ENCODE measurements at regions not wholly inside any gene's neighbourhood (a gene's known extent, or its start where the extent isn't known, plus 50 kb on each side); places are given as distances from the start of the nearest gene placed in this dataset.

- no peak for TF ChIP-seq ZNF746 (CRISPR knock-in tag; IDR thresholded peaks at IDR 0.05)
- TF ChIP-seq SYNCRIP (IDR thresholded peaks at IDR 0.05; ENCODE audit: insufficient read depth, low read depth, low read length), result no peak
- TF ChIP-seq BCL6 (CRISPR knock-in tag; IDR thresholded peaks at IDR 0.05), result no peak
- TF ChIP-seq ZNF768 (CRISPR knock-in tag; IDR thresholded peaks at IDR 0.05), result no peak
- no peak for TF ChIP-seq ZNF777 (CRISPR knock-in tag; IDR thresholded peaks at IDR 0.05)
These were observed 57.1 kb upstream of the USP38 start (continued) for GRCh38 chr4:143127621-143128020.

- DNase-seq (ENCODE audit: low spot score) (no peak), FAIRE-seq (no peak), ATAC-seq (no peak)
- Histone ChIP-seq H3K27me3 (ENCODE audit: control insufficient read depth in 1 of 2, insufficient read depth in 2 of 2, low read length in 2 of 2) (no peaks in the 10 kb centered on the region), H3K36me3 (replicated peaks in 1 of 2; ENCODE audit: control insufficient read depth in 1 of 2, insufficient read depth in 2 of 2, low read length in 2 of 2) (no peaks in the 10 kb centered on the region), H3K79me2 (ENCODE audit: insufficient read depth, low read length) (no peaks in the 10 kb centered on the region), H3K9me3 (ENCODE audit: low read length) (no peaks in the 10 kb centered on the region), H3K9ac (ENCODE audit: insufficient read depth, low read depth, low read length) (no peak overlapping the region), H4K20me1 (ENCODE audit: insufficient read depth, low read length) (no peaks in the 10 kb centered on the region), H2AFZ (ENCODE audit: low read length) (no peak overlapping the region), H3K4me3 (replicated peaks in 1 of 3; ENCODE audit: insufficient read depth in 1 of 3, low read depth in 2 of 3, low read length in 3 of 3) (no peak overlapping the region), H3K27ac (ENCODE audit: extremely low read length, insufficient read depth, low read length) (no peak overlapping the region), H3K4me2 (ENCODE audit: low read depth, low read length) (no peak overlapping the region), H3K4me1 (ENCODE audit: insufficient read depth, low read length) (no peaks in the 10 kb centered on the region)
- BruUV-seq (replicated peaks), result no TSS peak
- no peak for TF ChIP-seq RFX1 (IDR thresholded peaks at IDR 0.05)
- no peak for TF ChIP-seq CENPX (CRISPR knock-in tag; IDR thresholded peaks at IDR 0.05)
- TF ChIP-seq WIZ (CRISPR knock-in tag; IDR thresholded peaks at IDR 0.05), result no peak
- no peak for TF ChIP-seq NFYC (CRISPR knock-in tag; IDR thresholded peaks at IDR 0.05)
- TF ChIP-seq, protein P1, sequence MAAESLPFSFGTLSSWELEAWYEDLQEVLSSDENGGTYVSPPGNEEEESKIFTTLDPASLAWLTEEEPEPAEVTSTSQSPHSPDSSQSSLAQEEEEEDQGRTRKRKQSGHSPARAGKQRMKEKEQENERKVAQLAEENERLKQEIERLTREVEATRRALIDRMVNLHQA (CRISPR knock-in tag; IDR thresholded peaks at IDR 0.05), result no peak
- no peak for TF ChIP-seq RERE (CRISPR knock-in tag; IDR thresholded peaks at IDR 0.05; ENCODE audit: low read depth)
- TF ChIP-seq REPIN1 (CRISPR knock-in tag; IDR thresholded peaks at IDR 0.05; ENCODE audit: borderline replicate concordance, low read depth), result no peak
- no peak for TF ChIP-seq NR2F6 (IDR thresholded peaks at IDR 0.05)
- TF ChIP-seq NR2F6 (CRISPR knock-in tag; IDR thresholded peaks at IDR 0.05), result no peak
- TF ChIP-seq, protein P2, sequence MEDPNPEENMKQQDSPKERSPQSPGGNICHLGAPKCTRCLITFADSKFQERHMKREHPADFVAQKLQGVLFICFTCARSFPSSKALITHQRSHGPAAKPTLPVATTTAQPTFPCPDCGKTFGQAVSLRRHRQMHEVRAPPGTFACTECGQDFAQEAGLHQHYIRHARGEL (CRISPR knock-in tag; IDR thresholded peaks at IDR 0.05), result no peak
- no peak for TF ChIP-seq ZNF772 (CRISPR knock-in tag; IDR thresholded peaks at IDR 0.05)
- TF ChIP-seq XBP1 (CRISPR knock-in tag; IDR thresholded peaks at IDR 0.05), result no peak
- TF ChIP-seq EEA1 (CRISPR knock-in tag; IDR thresholded peaks at IDR 0.05; ENCODE audit: borderline replicate concordance), result no peak
- no peak for TF ChIP-seq ZNF572 (CRISPR knock-in tag; IDR thresholded peaks at IDR 0.05)
- TF ChIP-seq, protein P3, sequence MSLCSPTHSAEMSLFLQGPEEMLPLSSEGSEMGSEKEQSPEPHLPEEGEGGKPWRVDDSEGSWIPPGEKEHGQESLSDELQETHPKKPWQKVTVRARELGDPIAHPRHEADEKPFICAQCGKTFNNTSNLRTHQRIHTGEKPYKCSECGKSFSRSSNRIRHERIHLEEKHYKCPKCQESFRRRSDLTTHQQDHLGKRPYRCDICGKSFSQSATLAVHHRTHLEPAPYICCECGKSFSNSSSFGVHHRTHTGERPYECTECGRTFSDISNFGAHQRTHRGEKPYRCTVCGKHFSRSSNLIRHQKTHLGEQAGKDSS (CRISPR knock-in tag; IDR thresholded peaks at IDR 0.05; ENCODE audit: borderline replicate concordance, low read depth), result no peak
- POLR2A ChIA-PET, result no interaction called here
- in situ Hi-C loops (cut with HindIII; ENCODE audit: extremely low pct_ligation_motif_present, low pct_unique_long_range_greater_than_20kb), result no loop called here
- intact Hi-C loops (cut with micrococcal nuclease; ENCODE audit: unreplicated experiment), result no loop called here
- CTCF ChIA-PET (ENCODE audit: low intra/inter-chr PET ratio, low total read pairs), result no interaction called here
- WGBS (ENCODE audit: low lambda C conversion rate), result 0% methylated on average over 1 of the region's 1 CpG
These were observed 50.7 kb upstream of the USP38 start for GRCh38 chr4:143133977-143134376.
